PC-3 (cell line): ENCODE measurements at regions not wholly inside any gene's neighbourhood (a gene's known extent, or its start where the extent isn't known, plus 50 kb on each side); places are given as distances from the start of the nearest gene placed in this dataset.

Experiments
- EZH2 ChIP-seq: fragments of 300-600 bp; sonication (generic); IDR thresholded peaks from one replicate; pipeline ENCODE4 v1.6.1; 2017; ENCODE audit warnings: antibody characterized with exemption, mild to moderate bottlenecking, low read length; ENCODE audit not compliant: unreplicated experiment
- EZH2phosphoT487 ChIP-seq: fragments of 300-600 bp; sonication (generic); IDR thresholded peaks from 2 replicates; pipeline ENCODE4 v1.6.1; 2018; ENCODE audit warnings: mild to moderate bottlenecking, antibody characterized with exemption, low read length, borderline replicate concordance
- TF ChIP-seq, protein P1 (sequence below): fragments of 300-600 bp; sonication (generic); conservative IDR thresholded peaks from 2 replicates; pipeline ENCODE4 v1.5.1; 2017; ENCODE audit warnings: antibody characterized with exemption, low read depth, mild to moderate bottlenecking, low read length

DNA sequence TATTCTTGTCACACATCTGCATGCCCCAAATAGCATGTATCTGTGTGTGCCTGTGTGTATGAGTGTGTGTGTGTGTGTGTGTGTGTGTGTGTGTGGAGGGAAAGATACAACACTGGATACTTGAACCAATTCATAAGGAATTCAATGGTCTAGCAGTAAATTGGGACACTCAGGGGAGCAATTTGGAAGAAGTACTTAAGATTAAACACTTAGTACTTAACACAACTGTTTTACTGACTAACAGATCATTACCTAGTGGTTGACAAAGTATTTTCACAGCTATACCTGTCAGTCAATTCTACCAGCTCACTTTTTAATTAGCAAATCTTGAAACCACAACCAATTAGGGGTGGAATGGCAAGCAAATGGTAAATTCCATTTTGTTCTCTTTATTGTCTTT is 1024.1 kb downstream of the TMEM182 start:
- no peak for TF ChIP-seq EZH2
- TF ChIP-seq, protein P1, sequence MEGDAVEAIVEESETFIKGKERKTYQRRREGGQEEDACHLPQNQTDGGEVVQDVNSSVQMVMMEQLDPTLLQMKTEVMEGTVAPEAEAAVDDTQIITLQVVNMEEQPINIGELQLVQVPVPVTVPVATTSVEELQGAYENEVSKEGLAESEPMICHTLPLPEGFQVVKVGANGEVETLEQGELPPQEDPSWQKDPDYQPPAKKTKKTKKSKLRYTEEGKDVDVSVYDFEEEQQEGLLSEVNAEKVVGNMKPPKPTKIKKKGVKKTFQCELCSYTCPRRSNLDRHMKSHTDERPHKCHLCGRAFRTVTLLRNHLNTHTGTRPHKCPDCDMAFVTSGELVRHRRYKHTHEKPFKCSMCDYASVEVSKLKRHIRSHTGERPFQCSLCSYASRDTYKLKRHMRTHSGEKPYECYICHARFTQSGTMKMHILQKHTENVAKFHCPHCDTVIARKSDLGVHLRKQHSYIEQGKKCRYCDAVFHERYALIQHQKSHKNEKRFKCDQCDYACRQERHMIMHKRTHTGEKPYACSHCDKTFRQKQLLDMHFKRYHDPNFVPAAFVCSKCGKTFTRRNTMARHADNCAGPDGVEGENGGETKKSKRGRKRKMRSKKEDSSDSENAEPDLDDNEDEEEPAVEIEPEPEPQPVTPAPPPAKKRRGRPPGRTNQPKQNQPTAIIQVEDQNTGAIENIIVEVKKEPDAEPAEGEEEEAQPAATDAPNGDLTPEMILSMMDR, result no peak
- no peak for TF ChIP-seq EZH2phosphoT487
